GM19328 (cell line): ENCODE measurements at regions not wholly inside any gene's neighbourhood (a gene's known extent, or its start where the extent isn't known, plus 50 kb on each side); places are given as distances from the start of the nearest gene placed in this dataset.

Experiments
- ATAC-seq: cut with Tn5 transposase; IDR thresholded peaks from one replicate; pipeline ENCODE4 v1.9.1; 2021; ENCODE audit warnings: mild to moderate bottlenecking, moderate library complexity; ENCODE audit not compliant: unreplicated experiment

DNA sequence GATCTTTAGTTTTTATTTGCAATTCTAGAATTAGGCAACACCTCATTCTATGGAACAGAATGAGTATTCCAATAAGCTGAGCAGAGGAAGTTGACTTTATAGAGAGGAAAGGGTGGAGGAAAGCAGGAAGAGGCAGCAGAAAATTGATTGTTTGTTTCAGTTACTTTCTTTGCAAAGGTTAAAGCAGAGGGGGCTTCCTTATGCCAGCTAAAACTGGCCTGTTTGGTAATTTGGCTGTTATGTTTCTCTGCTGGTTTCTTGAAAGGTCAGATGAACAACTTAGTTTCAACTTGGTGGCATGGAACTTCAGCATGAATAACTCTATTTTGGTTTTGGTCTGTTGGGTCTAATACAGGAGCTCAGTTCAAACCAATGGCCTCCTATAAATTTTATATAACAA lies 190.9 kb upstream of the IL12A start:
- no peak for ATAC-seq

DNA sequence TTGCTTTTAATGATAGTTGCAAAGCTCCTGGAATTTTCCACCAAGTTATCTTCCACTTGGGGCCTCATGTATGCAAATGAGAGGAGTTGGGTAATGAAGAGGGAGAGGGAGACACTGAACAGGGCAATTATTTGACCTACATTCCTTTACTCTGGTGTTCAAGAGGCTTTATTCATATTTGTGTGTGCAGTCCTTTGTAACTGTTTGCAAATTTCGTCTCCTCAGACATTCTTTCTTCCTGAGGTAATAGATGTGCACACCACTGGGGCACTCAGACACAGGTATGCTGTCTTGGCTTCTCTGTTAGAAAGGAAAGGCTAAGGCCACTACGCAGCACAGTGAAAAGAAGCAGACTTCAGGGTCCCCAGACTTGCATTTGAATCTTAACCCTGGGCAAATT lies 189.7 kb upstream of the IL12A start:
- no peak for ATAC-seq

DNA sequence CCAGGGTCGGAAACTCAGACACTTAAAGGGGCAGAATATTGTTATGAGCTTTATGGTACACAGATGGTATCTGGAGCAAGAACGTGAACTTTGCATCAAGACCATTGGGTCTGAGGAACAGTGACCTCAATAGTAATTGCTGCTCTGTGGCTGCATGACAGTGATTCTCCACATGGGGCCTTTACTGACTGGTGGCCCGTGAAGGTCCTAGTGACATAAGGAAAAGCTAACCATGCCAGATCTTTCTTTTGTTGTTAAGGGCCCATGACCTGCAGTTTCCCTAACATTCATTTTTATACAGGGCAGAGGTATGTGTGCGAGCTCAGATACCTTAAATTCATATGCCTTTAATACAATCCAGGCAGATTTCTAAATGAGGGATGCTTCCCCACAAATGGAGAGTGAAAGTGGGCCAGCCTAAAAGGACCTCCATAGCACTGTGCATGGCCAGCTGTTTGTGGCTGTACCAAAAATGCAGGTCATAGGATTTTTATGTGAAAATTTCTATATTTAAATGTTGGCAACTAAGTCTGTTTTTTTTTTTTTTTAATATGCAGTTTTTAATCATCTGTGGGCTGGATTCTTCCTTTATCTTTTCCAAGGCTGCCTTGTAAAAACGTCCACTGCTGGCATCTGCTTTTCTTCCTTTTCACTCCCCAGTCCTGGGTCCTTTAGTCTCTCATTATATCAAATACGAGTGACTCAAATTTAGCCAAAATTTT lies 188.0 kb upstream of the IL12A start:
- no peak for ATAC-seq

DNA sequence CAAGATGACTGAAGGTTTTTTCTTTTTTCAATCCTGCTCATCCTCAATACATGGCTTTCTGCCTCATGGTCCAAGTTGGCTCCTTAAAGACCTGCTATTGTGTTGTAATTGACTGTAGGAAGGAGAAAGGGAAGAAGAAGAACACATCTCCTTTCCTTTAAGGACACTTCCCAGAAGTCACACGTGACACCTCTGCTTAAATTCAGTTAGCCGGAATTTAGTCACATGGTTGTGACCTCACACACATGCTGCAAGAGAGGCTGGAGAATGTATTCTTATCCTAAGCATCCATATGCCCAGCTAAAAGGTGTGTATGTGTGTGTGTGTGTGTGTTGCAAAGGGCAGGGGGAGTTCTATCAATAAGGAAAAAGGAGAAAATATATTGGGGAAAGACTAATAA lies 185.8 kb upstream of the IL12A start:
- ATAC-seq = no peak

DNA sequence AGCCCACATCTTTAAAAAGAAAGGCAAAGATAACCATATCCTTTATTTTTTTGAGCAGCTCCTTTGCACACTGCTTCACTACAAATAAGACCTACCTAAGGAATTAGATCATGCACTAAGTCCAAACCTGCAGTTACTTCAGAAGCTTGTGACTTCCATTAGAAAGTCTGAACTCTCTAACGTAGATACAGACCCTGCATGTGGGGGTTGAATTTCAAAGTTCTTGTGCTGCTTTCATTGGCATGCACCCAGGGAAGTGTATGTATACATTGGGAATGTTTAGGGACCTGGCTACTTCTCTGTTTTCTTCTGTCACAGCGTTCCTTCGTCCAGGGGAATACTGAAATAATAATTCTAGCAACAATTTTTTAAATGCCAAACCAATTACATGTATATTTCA lies 185.2 kb upstream of the IL12A start:
- no peak for ATAC-seq

GRCh38 chr3:159804726-159805410 lies 183.8 kb upstream of the IL12A start:
- ATAC-seq = peak; percentile 92

DNA sequence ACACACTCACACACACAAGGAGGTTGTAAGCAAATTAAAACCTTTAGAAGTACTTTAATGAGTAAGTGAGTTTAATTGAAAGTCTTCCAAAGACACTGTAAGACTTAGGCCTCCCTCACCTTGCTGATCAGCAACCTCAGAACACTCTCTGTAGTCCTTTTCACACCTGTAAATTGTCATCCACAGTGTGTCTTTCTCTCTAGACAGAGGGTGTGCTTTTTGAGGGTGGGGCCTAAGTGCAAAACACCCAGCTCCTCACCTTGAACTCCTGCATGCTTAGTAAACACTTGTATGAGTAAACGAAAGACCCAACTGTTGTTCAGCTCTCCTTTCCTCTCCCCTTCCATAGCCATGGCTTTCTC lies 183.2 kb upstream of the IL12A start:
- ATAC-seq = no peak

DNA sequence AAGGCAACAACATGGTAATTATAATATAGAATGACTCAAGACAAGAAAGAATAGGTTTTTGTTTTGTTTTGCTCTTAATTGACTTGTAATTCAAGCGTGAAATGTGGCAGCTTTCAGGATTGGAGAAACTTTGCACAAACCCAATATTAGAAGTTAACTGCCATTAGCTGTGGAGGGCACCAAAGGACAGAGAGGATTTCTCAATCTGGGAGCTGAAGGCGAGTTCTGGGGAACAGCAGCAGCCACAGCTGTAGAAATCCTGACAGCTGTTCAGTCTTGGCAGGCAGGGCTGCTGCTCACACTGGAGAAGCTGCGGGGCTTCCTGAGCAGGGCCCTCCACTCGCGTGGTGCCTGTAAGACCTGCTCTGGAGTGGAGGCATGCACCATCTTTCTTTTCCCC lies 182.2 kb upstream of the IL12A start:
- ATAC-seq = no peak

DNA sequence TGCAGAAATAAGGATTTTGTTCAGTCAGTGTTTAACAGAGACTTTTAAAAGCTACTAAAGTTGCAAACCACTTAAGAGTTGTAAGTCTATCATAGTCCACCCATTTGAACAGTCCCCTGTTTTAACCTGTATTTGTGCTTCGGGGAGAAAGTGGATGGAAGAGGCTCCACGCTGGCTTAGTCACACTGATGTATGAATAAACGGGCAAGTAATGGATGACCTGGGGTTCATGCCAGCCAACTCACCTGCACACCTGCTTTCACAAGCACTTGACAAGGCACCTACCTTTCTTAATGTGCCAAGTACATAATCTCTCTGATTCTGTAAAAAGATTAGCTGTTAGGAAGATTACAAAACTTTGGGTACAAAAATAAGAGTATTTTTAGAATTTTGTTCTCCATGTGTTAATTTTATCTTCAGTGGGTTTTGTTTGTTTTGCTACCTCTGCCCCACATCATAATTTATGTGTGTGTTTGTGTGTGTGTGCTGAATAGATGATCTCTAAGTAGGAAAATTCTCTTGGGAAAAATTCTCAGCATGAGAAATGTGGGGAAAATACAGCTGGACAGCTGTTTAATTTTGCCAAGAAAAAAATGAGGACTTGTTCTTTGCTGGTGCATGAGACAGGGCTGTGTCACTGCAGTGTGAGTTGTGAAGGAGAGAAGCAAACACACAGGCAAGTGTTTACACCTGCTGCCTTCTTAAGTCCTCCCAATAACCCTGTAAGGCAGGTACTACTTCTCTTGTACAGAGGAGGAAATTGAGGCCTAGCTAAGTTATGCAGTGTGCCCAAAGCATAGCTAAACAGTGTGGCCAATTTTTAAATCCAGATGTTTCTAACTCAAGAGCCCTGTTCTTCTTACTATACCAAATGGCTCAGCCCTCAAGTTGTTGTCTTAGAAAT lies 181.2 kb upstream of the IL12A start:
- no peak for ATAC-seq

DNA sequence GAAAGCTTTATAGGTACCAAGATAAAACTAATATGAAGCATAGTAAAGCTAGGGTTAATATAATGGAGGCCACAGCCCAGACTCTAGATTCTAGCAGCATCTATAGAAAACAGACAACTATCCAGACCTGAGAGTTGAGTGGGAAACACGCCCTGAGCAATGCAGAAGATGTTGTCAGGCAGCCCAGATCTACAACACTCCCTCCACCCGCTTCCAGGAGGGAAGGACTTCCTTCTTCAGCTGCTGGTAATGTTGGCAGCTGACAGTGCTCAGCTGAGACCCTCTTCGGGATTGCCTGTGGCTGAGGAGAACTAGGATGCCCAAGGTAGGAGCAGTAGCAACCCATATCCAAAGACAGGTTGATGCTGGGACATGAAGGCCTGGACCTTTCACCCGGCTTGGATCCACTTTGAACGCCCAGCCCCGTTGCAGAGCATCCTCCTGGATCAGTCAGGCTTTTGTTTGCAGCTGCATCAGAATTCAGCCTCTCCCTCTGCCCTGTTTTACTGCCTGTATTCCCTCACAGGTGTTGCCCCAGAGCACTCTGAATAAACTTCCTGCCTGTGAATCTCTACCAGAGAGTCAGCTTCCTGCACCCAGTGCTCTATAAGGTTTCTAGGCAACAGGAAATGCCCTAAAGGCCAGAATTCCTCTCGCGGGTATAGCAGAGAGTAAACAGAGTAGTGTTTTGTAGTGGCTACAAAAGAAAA lies 174.7 kb upstream of the IL12A start:
- ATAC-seq = no peak

GRCh38 chr3:159816512-159816911 lies 172.1 kb upstream of the IL12A start:
- no peak for ATAC-seq

DNA sequence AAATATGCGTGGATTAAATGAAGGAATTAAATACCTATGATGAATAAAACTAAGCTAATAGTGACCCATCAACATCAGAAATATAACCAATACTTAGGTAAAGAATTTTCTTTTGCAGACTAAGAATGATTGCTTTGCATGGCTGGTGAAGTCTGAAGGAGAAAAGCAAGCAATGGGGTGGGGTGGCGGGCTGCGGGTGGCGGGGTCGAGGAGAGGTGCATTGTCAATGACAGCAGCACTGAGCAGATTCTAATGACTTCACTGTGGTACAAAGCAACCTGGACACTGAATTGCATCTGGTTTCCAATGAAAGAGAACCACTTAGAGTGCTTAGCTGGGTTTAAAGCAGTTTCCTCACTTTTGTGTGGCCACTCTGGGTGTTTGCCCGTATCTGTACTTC lies 171.5 kb upstream of the IL12A start:
- no peak for ATAC-seq

GRCh38 chr3:159817571-159817970 lies 171.1 kb upstream of the IL12A start:
- ATAC-seq = no peak

GRCh38 chr3:159818399-159818798 lies 170.2 kb upstream of the IL12A start:
- no peak for ATAC-seq

DNA sequence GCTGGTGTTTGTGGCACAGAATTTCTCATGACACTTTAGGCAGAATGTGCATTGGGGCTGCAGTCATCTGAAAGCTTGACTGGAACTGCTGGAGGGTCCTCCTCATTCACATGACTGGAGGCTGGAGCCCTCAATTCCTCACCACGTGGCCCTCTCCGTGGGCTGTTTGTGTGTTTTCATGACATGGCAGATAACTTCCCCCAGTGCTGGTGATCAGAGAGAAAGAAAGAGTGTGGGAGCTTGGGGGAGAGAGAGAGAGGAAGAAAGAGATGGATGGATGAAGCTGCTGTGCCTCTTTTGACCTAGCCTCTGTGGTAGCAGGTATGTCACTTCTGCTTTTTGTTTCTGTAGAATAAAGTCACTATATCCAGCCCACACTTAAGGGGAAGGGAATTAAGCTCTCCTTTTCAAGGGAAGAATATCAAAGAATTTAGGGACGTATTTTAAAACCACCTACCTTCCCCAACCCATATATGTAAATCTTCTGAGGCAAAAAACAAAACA lies 169.6 kb upstream of the IL12A start:
- ATAC-seq = no peak

GRCh38 chr3:159819676-159820075 lies 169.0 kb upstream of the IL12A start:
- no peak for ATAC-seq

DNA sequence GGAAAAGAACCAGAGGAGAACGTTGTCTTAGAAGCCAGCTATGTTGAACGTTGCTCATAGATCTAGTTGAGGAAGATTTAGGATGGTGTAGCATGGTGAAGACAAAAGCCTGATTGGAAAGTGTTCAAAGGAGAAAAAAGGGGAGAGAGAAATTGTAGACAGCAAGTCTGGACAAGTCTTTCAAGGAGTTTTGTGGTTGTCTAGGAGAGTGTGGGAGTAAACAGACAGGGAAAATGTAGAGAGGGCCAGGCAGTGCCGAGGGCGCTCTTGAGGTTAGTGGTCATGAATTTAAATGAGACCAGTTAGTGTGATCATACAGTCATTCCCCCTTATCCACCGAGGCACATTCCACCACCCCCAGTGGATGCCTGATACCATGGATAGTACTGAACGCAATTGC lies 167.5 kb upstream of the IL12A start:
- ATAC-seq = no peak

DNA sequence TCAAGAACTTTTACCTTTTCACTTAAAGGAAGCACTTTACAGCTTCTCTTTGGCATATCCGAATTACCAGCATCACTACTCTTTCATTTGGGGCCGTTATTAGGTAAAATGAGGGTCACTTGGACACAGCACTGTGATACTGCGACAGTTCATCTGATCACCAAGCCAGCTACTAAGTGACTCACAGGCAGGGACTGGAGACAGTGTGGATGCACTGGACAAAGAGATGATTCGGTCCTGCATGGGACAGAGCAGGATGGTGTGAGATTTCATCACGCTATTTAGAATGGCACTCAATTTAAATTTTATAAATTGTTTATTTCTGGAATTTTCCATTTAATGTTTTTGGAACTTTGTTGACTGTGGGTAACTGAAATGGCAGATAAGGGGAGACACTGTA lies 166.9 kb upstream of the IL12A start:
- ATAC-seq = no peak

- no peak for ATAC-seq
Observed at GRCh38 chr3:159823780-159824179, 164.9 kb upstream of the IL12A start.

DNA sequence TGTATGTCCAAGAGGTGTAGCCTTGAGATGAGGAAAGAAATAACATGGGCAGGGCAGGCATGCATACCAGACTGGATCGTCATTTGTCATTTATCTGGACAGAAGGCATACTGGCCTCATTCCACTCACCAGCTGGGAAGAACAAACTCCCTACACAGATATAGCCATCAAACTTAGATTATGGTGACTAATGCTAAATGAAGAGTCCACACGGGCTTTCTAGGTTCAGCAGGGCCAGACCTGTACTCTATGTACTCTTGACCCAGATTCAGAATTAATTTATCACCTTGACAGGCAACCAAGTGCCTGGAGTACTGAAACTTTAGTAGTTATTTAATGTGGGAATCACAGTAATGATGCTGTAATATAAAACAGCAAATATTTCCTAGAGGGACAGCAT lies 164.3 kb upstream of the IL12A start:
- ATAC-seq = no peak

DNA sequence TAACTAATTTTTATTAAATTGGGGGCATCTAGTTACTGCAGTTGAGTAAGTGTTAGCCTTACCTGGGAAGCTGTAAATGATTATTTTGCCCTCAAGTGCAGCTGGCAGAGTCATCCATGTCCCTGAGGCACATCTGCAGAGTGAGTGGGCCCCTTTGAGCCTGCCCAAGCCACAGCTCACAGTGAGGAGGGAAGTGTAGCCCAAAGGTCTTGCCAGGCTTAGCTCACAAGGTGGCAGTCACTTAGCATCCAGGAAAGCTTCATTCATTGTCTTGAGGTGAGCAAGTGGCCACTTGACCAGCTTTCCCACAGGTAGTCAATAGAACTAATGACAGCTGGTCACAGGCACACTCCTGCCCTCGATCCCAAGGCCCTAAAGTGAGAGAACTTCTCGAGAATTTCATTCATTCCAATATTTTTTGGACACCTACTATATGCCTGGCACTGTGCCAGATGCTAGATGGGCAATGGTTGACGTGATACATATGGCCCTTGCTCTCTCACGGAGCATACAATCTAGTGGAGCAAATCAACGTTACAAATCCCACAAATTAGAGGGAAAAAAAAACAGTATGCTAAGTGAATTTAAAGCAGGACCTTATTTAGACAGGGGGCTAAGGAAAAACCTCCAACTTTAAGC lies 163.3 kb upstream of the IL12A start:
- ATAC-seq = no peak
